ENCODE measurements at regions not wholly inside any gene's neighbourhood (a gene's known extent, or its start where the extent isn't known, plus 50 kb on each side); places are given as distances from the start of the nearest gene placed in this dataset.

GRCh38 chr2:2692599-2693389, 361.7 kb upstream of the MYT1L start:
- DNase-seq (ENCODE audit: low read depth) = no peak

- no peak for DNase-seq (ENCODE audit: low read depth)
Observed at GRCh38 chr2:2691419-2691818, 360.3 kb upstream of the MYT1L start.

- no peak for DNase-seq (ENCODE audit: low read depth)
Observed at GRCh38 chr2:2690985-2691384, 359.9 kb upstream of the MYT1L start.

- no peak for DNase-seq (ENCODE audit: low read depth)
Observed at GRCh38 chr2:2689306-2689705, 358.2 kb upstream of the MYT1L start.

DNA sequence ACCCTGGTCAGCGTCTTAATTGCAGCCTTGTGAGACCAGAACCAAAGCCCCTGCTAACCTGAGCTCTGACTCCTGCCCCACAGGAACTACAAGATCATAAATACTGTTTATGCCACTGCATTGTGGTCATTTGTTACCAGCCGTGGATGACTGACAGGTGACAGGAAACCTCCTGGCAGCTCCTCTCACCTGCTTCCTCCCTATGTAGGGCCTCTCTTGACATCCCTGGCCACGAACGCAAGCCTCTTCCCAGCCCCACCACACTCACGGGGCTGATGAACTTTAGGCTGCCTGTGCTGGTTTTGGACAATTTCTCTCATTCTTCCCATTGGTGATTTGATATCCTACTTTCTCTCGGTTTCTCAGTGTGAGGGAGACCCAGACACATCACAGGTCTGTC, 357.2 kb upstream of the MYT1L start:
- no peak for DNase-seq (ENCODE audit: low read depth)

GRCh38 chr2:2687745-2688144, 356.7 kb upstream of the MYT1L start:
- DNase-seq (ENCODE audit: low read depth) = no peak

DNA sequence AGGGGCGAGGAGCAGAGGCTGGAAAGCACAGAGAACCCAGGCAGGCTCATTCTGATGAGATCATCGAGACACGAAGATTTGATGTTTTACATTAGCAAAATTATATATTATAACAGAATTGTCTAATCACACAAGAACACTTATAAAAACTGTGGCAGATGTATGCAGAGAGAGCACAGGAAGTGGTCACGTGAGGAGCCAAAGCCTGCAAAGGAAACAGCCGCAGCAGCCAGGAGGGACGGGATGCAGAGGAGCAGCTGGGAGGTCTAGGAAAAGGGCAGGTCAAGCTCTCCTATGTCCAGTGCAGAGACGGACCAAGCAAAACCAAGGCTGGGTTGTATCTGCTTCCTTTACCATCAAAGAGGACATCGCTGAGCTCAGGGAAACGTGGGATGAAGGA, 355.1 kb upstream of the MYT1L start:
- DNase-seq (ENCODE audit: low read depth) = no peak

- no peak for DNase-seq (ENCODE audit: low read depth)
Observed at GRCh38 chr2:2683606-2684224, 352.6 kb upstream of the MYT1L start.

DNA sequence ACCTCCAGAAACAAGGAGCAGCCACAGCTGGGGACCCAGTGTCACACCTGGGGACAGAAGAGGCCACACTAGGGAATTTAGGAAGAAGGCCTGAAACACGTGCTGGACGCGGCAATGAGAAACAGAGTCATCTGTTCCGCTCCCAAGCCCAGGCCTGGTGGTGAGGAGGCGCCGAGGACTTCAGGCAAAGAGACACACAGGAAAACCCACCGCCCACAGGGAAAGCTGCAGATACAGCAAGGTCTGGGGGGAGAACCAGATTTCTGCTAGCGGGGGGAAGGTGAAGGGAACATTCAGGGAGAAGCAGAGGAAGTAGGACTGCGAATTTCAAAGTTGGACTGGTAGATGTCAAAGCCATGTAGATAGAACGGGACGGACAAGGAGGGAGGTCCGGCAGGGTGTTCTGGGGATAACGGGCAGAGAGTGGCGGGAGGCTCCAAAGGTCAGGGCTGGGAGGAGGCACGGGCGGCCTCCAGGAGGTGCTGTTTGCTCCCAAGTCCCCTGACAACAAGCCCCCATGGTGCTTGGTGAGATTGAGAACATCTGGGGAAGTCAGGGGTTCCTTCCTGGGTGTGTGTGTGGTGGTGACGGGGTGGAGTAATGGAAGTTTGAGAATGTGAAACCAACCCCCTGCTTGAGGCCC, 351.7 kb upstream of the MYT1L start:
- DNase-seq (ENCODE audit: low read depth) = no peak

DNA sequence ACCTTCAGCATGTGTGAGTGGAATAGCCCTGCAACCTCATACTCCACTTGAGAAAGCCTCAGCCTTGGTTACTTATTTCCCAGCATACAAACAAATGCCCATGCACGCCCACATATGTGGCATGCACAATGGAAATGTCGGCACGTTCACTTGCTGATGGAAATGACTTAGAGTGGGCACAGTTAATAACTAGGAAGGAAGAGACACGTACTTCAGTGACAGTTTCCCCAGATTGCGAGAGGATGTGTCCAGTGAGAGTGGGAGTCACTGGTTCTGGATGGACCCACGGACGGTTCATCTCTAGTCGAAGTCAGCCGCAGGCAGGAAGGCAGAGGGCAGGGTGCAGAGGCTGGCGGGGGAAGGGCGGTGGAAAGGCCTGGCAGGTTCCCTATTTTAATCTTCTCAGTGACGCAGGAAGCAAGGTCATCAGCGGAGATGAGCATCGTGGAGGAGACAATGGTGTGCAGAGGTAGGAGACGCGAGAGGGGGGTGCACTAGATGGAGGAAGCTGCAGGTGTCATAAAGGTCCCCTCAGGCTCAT, 350.7 kb upstream of the MYT1L start:
- DNase-seq (ENCODE audit: low read depth) = no peak

GRCh38 chr2:2681085-2681484, 350.0 kb upstream of the MYT1L start:
- no peak for DNase-seq (ENCODE audit: low read depth)

GRCh38 chr2:2674831-2675230, 343.8 kb upstream of the MYT1L start:
- DNase-seq (ENCODE audit: low read depth) = no peak

DNA sequence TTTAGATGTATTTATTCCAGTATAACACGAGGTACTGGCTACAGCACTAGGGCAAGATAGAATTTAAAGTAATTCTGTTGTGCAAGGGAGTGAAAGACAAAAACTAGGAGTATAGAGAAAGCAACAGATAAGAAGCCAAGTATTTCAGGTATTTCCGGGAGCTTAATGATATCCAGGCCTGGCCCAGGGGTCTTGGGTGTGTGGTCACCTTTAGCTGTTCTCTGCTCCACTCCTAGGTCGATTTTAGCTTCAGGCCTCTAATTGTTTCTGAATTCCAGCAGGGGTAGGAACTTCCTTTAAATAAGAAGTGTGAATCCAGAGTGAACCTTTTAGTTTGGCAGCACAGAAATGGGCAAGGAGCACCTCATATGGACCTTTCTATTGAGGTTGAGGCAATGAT, 342.3 kb upstream of the MYT1L start:
- no peak for DNase-seq (ENCODE audit: low read depth)

- no peak for DNase-seq (ENCODE audit: low read depth)
Observed at GRCh38 chr2:2672249-2672648, 341.2 kb upstream of the MYT1L start.

GRCh38 chr2:2671826-2672225, 340.8 kb upstream of the MYT1L start:
- no peak for DNase-seq (ENCODE audit: low read depth)

DNA sequence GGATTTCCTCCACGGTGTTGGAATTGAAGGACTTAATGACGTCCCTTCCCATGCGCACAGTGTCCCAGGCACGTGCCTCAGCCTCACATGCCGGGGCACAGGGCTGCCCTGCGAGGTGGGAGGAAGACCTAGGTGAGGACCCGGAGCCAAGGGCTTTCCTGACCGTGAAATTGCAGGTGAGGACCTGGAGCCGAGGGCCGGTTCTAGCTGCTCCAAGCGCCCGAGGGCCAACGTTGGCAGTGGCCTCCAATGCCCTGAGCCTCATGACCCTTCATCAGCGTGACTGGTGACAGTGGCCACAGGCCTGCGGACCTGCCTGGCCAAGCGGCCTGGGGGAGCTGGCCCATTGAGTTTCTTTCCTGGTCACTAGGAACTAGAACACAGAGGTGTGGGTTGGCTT, 338.2 kb upstream of the MYT1L start:
- DNase-seq (ENCODE audit: low read depth) = no peak

GRCh38 chr2:2668681-2669265, 337.7 kb upstream of the MYT1L start:
- no peak for DNase-seq (ENCODE audit: low read depth)

- DNase-seq (ENCODE audit: low read depth) = no peak
Observed at GRCh38 chr2:2667690-2668089, 336.6 kb upstream of the MYT1L start.

DNA sequence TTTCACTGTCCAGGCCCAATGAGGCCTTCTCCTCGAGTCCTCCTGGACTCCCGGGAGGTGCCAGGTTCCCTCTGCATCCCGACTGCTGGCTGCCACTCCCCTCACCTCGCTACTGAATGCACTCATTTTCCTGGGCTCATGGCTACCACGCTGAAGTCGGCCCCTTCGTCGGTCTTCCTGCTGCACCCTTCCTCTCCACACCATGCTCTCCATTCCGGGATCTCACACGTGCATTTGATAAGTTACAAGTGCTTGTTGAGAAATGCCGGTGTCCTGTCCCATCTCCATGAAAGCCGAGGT, 334.7 kb upstream of the MYT1L start:
- DNase-seq (ENCODE audit: low read depth) = no peak

GRCh38 chr2:2664989-2665833, 334.1 kb upstream of the MYT1L start:
- no peak for DNase-seq (ENCODE audit: low read depth)

DNA sequence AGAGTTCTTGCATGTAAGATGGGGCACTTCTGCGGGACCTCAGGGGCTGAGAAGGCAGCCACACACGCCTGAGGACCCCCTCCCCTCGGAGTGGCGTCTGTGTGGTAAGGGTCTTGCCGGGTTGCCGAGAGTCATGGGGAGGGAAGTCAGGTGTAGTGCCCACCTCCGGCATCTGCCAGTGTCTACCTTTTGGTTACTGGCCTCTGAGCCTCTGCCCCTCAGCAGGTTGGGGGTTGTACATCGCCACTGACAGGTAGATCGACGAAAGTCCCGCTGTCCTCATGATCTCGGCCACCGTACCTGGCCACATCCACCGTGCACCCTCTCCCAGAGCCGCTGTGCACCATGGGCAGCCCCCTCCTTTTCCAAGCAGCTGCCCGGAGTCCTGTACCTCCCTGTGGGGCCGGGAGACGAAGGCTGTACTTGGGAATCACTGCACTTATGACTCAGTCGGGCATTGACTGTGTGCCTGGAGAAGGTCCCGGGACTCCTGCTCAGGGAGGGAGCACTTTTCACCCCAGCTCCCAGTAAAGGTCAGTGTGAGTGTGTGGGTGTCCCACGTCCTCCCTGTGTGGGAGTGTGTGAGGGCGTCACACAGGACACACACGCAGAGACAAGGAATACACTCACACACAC, 332.4 kb upstream of the MYT1L start:
- no peak for DNase-seq (ENCODE audit: low read depth)
